Activated CD4-positive, alpha-beta T cell treated with anti-CD3 and anti-CD28 coated beads, Interleukin-2, amount 50 U/mL, for 16 hours (primary cell): ENCODE measurements at regions not wholly inside any gene's neighbourhood (a gene's known extent, or its start where the extent isn't known, plus 50 kb on each side); places are given as distances from the start of the nearest gene placed in this dataset.
A peak's percentile ranks its signal among the peaks of the same experiment; 100 is the strongest.
"Not testable (repeated sequence)": the region's sequence is repeated elsewhere in the genome, so short reads cannot be mapped to it uniquely, and the experiment has no call there.

Source experiments
- DNase-seq: peaks from one replicate; pipeline ENCODE4 v3.0.0-alpha.2; 2020

- DNase-seq: no peak
Observed at GRCh38 chr12:89289720-89290119, 62.6 kb downstream of the DUSP6 start.

GRCh38 chr12:89288959-89289358, 63.3 kb downstream of the DUSP6 start:
- DNase-seq: no peak

GRCh38 chr12:89286501-89286900, 65.8 kb downstream of the DUSP6 start:
- no peak for DNase-seq

GRCh38 chr12:89281539-89281867, 70.8 kb downstream of the DUSP6 start:
- no peak for DNase-seq

GRCh38 chr12:89280833-89281538, 71.3 kb downstream of the DUSP6 start:
- DNase-seq: no peak

GRCh38 chr12:89279499-89279898, 72.8 kb downstream of the DUSP6 start:
- DNase-seq: no peak

- DNase-seq: no peak
Observed at GRCh38 chr12:89278862-89279261, 73.4 kb downstream of the DUSP6 start.

GRCh38 chr12:89278169-89278568, 74.1 kb downstream of the DUSP6 start:
- DNase-seq: no peak

- no peak for DNase-seq
Observed at GRCh38 chr12:89276860-89277259, 75.4 kb downstream of the DUSP6 start.

- no peak for DNase-seq
Observed at GRCh38 chr12:89273525-89273924, 78.8 kb downstream of the DUSP6 start.

- DNase-seq: no peak
Observed at GRCh38 chr12:89270548-89270947, 81.8 kb downstream of the DUSP6 start.

GRCh38 chr12:89269174-89269573, 83.1 kb downstream of the DUSP6 start:
- no peak for DNase-seq

- no peak for DNase-seq
Observed at GRCh38 chr12:89267404-89267803, 84.9 kb downstream of the DUSP6 start.

- not testable (repeated sequence) for DNase-seq
Observed at GRCh38 chr12:89266574-89267188, 85.6 kb downstream of the DUSP6 start.

GRCh38 chr12:89264837-89265236, 87.5 kb downstream of the DUSP6 start:
- DNase-seq: no peak

GRCh38 chr12:89263900-89264299, 88.4 kb downstream of the DUSP6 start:
- DNase-seq: no peak

GRCh38 chr12:89262855-89263552, 89.3 kb downstream of the DUSP6 start:
- no peak for DNase-seq

- DNase-seq: no peak
Observed at GRCh38 chr12:89261982-89262381, 90.3 kb downstream of the DUSP6 start.

GRCh38 chr12:89260841-89261637, 91.3 kb downstream of the DUSP6 start:
- peak; percentile 57 for DNase-seq

- no peak for DNase-seq
Observed at GRCh38 chr12:89259821-89260220, 92.5 kb downstream of the DUSP6 start.

GRCh38 chr12:89258240-89258969, 93.9 kb downstream of the DUSP6 start:
- peak; percentile 39 for DNase-seq

- no peak for DNase-seq
Observed at GRCh38 chr12:89257340-89257739, 95.0 kb downstream of the DUSP6 start.

GRCh38 chr12:89256060-89256459, 96.2 kb downstream of the DUSP6 start:
- DNase-seq: no peak
